HG02973 (cell line): ENCODE measurements at regions not wholly inside any gene's neighbourhood (a gene's known extent, or its start where the extent isn't known, plus 50 kb on each side); places are given as distances from the start of the nearest gene placed in this dataset.

Experiments used
- ATAC-seq: cut with Tn5 transposase; IDR thresholded peaks from one replicate; pipeline ENCODE4 v1.9.1; 2021; ENCODE audit warnings: moderate library complexity; ENCODE audit not compliant: unreplicated experiment

GRCh38 chr4:173934933-173935620 lies 348.4 kb downstream of the FBXO8 start:
- no peak for ATAC-seq

- no peak for ATAC-seq
Measured at GRCh38 chr4:173934201-173934600, 349.3 kb downstream of the FBXO8 start.

GRCh38 chr4:173932701-173933100 lies 350.8 kb downstream of the FBXO8 start:
- ATAC-seq: no peak

GRCh38 chr4:173930329-173930967 lies 353.0 kb downstream of the FBXO8 start:
- no peak for ATAC-seq

GRCh38 chr4:173929921-173930320 lies 353.5 kb downstream of the FBXO8 start:
- no peak for ATAC-seq

GRCh38 chr4:173924561-173924960 lies 358.9 kb downstream of the FBXO8 start:
- peak; percentile 76 for ATAC-seq

GRCh38 chr4:173919861-173920260 lies 363.6 kb downstream of the FBXO8 start:
- ATAC-seq: no peak

GRCh38 chr4:173919196-173919595 lies 364.3 kb downstream of the FBXO8 start:
- no peak for ATAC-seq

- ATAC-seq: no peak
Measured at GRCh38 chr4:173917255-173917960, 366.1 kb downstream of the FBXO8 start.

GRCh38 chr4:173913496-173913895 lies 370.0 kb downstream of the FBXO8 start:
- no peak for ATAC-seq

- ATAC-seq: no peak
Measured at GRCh38 chr4:173912384-173912783, 371.1 kb downstream of the FBXO8 start.

GRCh38 chr4:173910891-173911290 lies 372.6 kb downstream of the FBXO8 start:
- no peak for ATAC-seq

- ATAC-seq: no peak
Measured at GRCh38 chr4:173909294-173909693, 374.2 kb downstream of the FBXO8 start.

- no peak for ATAC-seq
Measured at GRCh38 chr4:173899813-173900212, 369.8 kb upstream of the HAND2 start.

- ATAC-seq: no peak
Measured at GRCh38 chr4:173891072-173891471, 361.0 kb upstream of the HAND2 start.

GRCh38 chr4:173883821-173884220 lies 353.8 kb upstream of the HAND2 start:
- ATAC-seq: no peak

GRCh38 chr4:173880897-173881296 lies 350.9 kb upstream of the HAND2 start:
- no peak for ATAC-seq

GRCh38 chr4:173879509-173879908 lies 349.5 kb upstream of the HAND2 start:
- no peak for ATAC-seq

GRCh38 chr4:173878701-173879100 lies 348.7 kb upstream of the HAND2 start:
- no peak for ATAC-seq

GRCh38 chr4:173871643-173872042 lies 341.6 kb upstream of the HAND2 start:
- ATAC-seq: no peak

GRCh38 chr4:173866322-173867026 lies 336.4 kb upstream of the HAND2 start:
- no peak for ATAC-seq
